Tibial artery (tissue), 4 donors: ENCODE measurements at regions not wholly inside any gene's neighbourhood (a gene's known extent, or its start where the extent isn't known, plus 50 kb on each side); places are given as distances from the start of the nearest gene placed in this dataset.

Source experiments
- DNase-seq, 2 donors: peaks; one replicate each; pipeline ENCODE4 v3.0.0-alpha.2; 2019
- H3K27ac ChIP-seq, 2 donors: fragments of 200-600 bp; sonication (generic) in 1 of 2; 1 replicate in 1 of 2; 2 replicates in 1 of 2; pipeline ENCODE4 v1.5.1; 2018 to 2019; ENCODE audit warnings: mild to moderate bottlenecking in 1 of 2
- H3K27me3 ChIP-seq, 2 donors: fragments of 200-600 bp; sonication (generic) in 1 of 2; one replicate each; pipeline versions ENCODE4 v1.5.1 to v1.6.0; 2016 to 2019
- H3K36me3 ChIP-seq, 3 donors: fragments of 200-600 bp; sonication (generic) in 2 of 3; one replicate each; pipeline ENCODE4 v1.5.1; 2016 to 2019; ENCODE audit warnings: mild to moderate bottlenecking in 2 of 3
- H3K4me1 ChIP-seq, 4 donors: fragments of 200-600 bp; sonication (generic) in 2 of 4; 1 replicate in 3 of 4; 2 replicates in 1 of 4; pipeline ENCODE4 v1.5.1; 2016 to 2019
- H3K4me3 ChIP-seq, 2 donors: fragments of 200-600 bp; sonication (generic) in 1 of 2; 1 replicate in 1 of 2; 2 replicates in 1 of 2; pipeline ENCODE4 v1.5.1; 2018 to 2019; ENCODE audit warnings: mild to moderate bottlenecking in 2 of 2
- H3K9me3 ChIP-seq, 3 donors: fragments of 200-600 bp; sonication (generic) in 1 of 3; one replicate each; pipeline ENCODE4 v1.5.1; 2016 to 2019
- CTCF ChIP-seq, 2 experiments: fragments of 200-600 bp in 1 of 2; fragments of 450-650 bp in 1 of 2; IDR thresholded peaks; one replicate each; pipeline ENCODE4 v1.5.1; 2017 to 2019; ENCODE audit warnings: antibody characterized with exemption in 2 of 2, mild to moderate bottlenecking in 1 of 2, moderate library complexity in 1 of 2
- intact Hi-C: fragments of 100-400 bp; cut with DNase I; formaldehyde crosslinking; loops from one replicate; pipeline ENCODE4 v1.15.0; 2023; ENCODE audit warnings: low total_unique reads

DNA sequence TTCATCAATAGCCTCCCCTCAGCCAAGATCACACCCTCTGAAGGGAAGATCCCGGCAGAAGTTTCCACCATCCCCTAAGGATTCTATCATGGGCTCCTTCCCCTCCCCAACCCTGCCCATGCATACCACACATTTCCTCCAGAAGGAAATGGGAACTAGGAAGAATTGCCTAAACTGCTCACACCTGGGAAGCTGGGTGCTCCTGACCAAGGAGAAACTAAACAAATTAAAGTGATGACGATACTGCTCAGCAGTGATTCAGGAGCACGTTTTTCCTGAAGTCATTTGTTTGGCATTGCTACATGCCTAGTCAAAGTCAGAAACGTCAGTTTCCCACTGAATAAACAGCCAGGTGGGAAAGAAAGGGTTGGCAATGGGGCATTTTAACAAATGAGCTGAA, 136.1 kb upstream of the CDYL start:
- DNase-seq, result no peak
- Histone ChIP-seq H3K4me1 (no peaks in the 10 kb centered on the region), H3K27ac (no peak overlapping the region), H3K36me3 (no peaks in the 10 kb centered on the region), H3K27me3 (no peaks in the 10 kb centered on the region), H3K4me3 (no peak overlapping the region), H3K9me3 (no peaks in the 10 kb centered on the region)
- intact Hi-C loops, result no loop called here
- TF ChIP-seq CTCF (IDR thresholded peaks at IDR 0.05), result no peak

- no peaks in the 10 kb centered on the region for H3K4me1 ChIP-seq
- no peaks in the 10 kb centered on the region for H3K36me3 ChIP-seq
- no peak overlapping the region for H3K27ac ChIP-seq
- H3K4me3 ChIP-seq, result no peak overlapping the region
- TF ChIP-seq CTCF (IDR thresholded peaks at IDR 0.05), result no peak
- DNase-seq, result no peak
- intact Hi-C loops, result no loop called here
- no peaks in the 10 kb centered on the region for H3K9me3 ChIP-seq
- no peaks in the 10 kb centered on the region for H3K27me3 ChIP-seq
Measured at GRCh38 chr6:4638641-4639040, 137.6 kb upstream of the CDYL start.

GRCh38 chr6:4637691-4638433, 138.3 kb upstream of the CDYL start:
- Histone ChIP-seq H3K27me3 (no peaks in the 10 kb centered on the region), H3K4me1 (no peaks in the 10 kb centered on the region), H3K9me3 (no peaks in the 10 kb centered on the region), H3K36me3 (no peaks in the 10 kb centered on the region), H3K27ac (no peak overlapping the region), H3K4me3 (no peak overlapping the region)
- intact Hi-C loops, result no loop called here
- DNase-seq, result no peak
- TF ChIP-seq CTCF (IDR thresholded peaks at IDR 0.05), result no peak

DNA sequence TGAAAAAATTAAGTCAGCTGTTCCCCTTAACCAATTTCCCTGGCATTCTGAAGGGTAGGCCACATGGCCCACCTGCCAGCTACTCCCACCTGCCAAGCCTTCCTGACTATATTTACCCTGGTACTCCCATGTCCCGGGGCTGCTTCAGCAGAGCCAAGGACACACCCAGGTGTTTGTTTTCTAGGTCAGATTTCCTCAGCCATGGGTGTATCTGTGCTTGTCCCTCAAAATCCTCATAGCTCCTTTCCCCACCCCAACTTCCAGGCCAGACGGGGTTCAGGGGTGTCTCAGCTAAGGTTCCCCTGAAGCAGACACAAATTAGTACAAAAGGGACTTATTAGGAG, 139.4 kb upstream of the CDYL start:
- no peaks in the 10 kb centered on the region for H3K36me3 ChIP-seq
- no peaks in the 10 kb centered on the region for H3K27me3 ChIP-seq
- intact Hi-C loops, result no loop called here
- DNase-seq, result no peak
- H3K27ac ChIP-seq, result no peak overlapping the region
- H3K9me3 ChIP-seq, result no peaks in the 10 kb centered on the region
- no peak overlapping the region for H3K4me3 ChIP-seq
- no peaks in the 10 kb centered on the region for H3K4me1 ChIP-seq
- TF ChIP-seq CTCF (IDR thresholded peaks at IDR 0.05), result no peak

DNA sequence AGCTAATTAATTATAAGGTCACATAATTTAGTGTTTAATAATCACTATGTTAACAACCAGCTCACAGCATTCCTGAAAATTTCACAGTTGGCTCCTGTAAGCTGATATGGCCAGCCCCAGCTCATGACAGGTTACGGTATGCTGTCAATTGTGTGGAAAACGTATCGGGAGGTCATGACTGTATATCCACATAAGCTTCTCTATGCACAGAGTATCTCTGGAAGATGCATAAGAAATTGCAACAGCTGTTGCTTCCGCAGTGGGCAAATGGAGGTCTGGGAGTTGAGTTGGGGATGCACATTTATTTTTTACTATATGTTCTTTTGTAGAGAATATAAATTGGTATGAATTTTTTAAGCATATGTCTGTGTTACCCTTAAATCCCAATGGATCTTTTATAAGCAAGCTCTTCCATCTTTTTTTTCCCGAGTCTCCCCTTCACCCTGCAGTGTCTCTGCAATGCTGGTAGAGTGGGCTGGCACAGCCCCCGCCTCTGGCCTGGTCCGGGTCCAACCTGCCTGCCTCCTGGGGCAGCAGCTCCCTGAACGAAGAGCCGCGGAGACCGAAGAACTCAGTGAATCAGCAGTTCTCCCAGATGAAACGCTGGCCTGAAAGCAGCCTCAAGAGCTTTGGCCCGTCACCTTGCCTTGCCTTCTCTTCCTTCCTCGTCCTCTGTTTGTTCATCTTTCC, 139.9 kb upstream of the CDYL start:
- no peak overlapping the region for H3K4me3 ChIP-seq
- H3K4me1 ChIP-seq, result no peaks in the 10 kb centered on the region
- TF ChIP-seq CTCF (IDR thresholded peaks at IDR 0.05), result no peak
- no peaks in the 10 kb centered on the region for H3K27me3 ChIP-seq
- H3K9me3 ChIP-seq, result no peaks in the 10 kb centered on the region
- no peak for DNase-seq
- no peaks in the 10 kb centered on the region for H3K36me3 ChIP-seq
- intact Hi-C loops, result no loop called here
- H3K27ac ChIP-seq, result no peak overlapping the region
